ENCODE measurements at regions not wholly inside any gene's neighbourhood (a gene's known extent, or its start where the extent isn't known, plus 50 kb on each side); places are given as distances from the start of the nearest gene placed in this dataset.

DNA sequence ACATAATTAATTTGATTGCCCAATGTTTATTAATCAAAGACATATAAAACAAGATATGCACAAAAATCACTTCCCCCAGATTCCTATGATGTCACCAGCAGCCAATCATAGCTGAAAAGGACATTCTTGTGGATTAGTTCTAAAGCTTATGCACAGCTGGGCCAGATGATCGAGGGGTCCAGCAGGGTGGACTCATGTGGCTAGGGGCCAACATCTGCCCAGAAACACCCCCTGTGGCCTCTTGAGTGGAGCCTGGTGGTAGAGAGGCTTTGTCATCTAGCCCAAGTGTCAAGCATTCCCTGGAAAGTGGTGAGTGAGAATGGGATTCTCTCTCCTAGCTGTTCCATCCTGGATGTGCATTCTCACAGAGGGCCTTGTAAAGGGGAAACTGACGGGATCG, 590.0 kb downstream of the BCL11B start:
- TF ChIP-seq POLR2AphosphoS5 (IDR thresholded peaks at IDR 0.05; ENCODE audit: insufficient read depth, low read depth, low read length), result no peak
- TF ChIP-seq, protein P1, sequence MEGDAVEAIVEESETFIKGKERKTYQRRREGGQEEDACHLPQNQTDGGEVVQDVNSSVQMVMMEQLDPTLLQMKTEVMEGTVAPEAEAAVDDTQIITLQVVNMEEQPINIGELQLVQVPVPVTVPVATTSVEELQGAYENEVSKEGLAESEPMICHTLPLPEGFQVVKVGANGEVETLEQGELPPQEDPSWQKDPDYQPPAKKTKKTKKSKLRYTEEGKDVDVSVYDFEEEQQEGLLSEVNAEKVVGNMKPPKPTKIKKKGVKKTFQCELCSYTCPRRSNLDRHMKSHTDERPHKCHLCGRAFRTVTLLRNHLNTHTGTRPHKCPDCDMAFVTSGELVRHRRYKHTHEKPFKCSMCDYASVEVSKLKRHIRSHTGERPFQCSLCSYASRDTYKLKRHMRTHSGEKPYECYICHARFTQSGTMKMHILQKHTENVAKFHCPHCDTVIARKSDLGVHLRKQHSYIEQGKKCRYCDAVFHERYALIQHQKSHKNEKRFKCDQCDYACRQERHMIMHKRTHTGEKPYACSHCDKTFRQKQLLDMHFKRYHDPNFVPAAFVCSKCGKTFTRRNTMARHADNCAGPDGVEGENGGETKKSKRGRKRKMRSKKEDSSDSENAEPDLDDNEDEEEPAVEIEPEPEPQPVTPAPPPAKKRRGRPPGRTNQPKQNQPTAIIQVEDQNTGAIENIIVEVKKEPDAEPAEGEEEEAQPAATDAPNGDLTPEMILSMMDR (IDR thresholded peaks at IDR 0.05; ENCODE audit: extremely low read depth in 1 of 2, insufficient read depth in 1 of 2, low read depth in 1 of 2, low read length in 2 of 2), result no peak
- TF ChIP-seq POLR2A (IDR thresholded peaks at IDR 0.05; ENCODE audit: low read depth, low read length), result no peak
- no peak for TF ChIP-seq EZH2 (IDR thresholded peaks at IDR 0.05; ENCODE audit: borderline replicate concordance, low read depth, low read length, severe bottlenecking)
- TF ChIP-seq, protein P2, sequence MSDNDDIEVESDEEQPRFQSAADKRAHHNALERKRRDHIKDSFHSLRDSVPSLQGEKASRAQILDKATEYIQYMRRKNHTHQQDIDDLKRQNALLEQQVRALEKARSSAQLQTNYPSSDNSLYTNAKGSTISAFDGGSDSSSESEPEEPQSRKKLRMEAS (IDR thresholded peaks at IDR 0.05; ENCODE audit: insufficient read depth, insufficient read length), result no peak
- TF ChIP-seq JUN (IDR thresholded peaks at IDR 0.05; ENCODE audit: borderline replicate concordance, insufficient read depth, insufficient read length, low read depth), result no peak
- TF ChIP-seq GATA2 (IDR thresholded peaks at IDR 0.05; ENCODE audit: insufficient read depth, insufficient read length, low read depth, low read length), result no peak
- TF ChIP-seq FOS (IDR thresholded peaks at IDR 0.05; ENCODE audit: borderline replicate concordance, insufficient read depth, low read length), result no peak
- TF ChIP-seq MYC (IDR thresholded peaks at IDR 0.05; ENCODE audit: low read depth, low read length), result no peak
